ENCODE measurements at regions not wholly inside any gene's neighbourhood (a gene's known extent, or its start where the extent isn't known, plus 50 kb on each side); places are given as distances from the start of the nearest gene placed in this dataset.

DNA sequence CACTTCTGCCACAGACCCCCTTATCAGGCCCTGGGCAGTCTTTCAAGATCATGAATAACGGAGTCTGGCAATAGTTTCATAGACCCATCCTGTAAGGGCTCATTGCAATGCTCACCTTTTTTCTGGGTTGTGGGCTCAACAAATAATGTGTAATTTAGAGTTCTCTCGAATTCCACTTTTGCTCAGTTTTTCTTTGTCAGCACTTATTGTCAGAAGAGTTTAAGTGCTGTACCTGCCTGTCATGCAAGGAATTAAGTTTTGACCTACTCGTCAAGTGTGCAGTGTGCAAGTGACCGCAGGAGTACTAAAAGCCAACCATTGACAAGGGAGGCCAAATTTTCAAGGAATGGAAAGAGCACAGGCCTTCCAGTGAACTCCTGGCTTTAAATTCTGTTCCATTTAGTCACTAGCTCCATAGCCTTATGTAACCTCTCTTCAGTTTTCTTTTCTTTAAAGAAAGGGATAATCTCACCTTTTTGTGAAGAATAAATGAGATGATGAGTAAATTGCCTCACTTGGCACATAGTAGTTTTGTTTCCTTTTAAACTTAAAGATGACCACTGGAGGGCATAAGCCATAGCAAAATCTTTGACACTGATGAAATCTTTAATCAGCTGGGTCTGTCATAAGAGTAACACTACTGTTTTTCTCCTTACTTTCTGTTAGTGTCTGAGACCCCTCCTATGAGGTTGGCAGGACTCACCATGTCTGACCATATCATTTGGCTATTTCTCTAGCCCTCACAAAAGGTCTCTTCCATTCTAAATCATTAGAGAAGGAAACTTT, 313.3 kb downstream of the TYW1 start:
- Histone ChIP-seq H3K9me3 (ENCODE audit: control insufficient read depth, insufficient read depth, low read depth, low read length) (no peaks in the 10 kb centered on the region), H3K36me3 (ENCODE audit: control insufficient read depth in 2 of 2, insufficient read depth in 1 of 2, low read length in 2 of 2) (peaks cover 62 to 90% of the 10 kb centered on the region in 2 experiments), H3K27ac (ENCODE audit: extremely low read depth, low read depth, low read length) (no peak overlapping the region), H3K4me1 (ENCODE audit: control insufficient read depth, insufficient read depth, low read length) (no peaks in the 10 kb centered on the region), H3K4me3 (ENCODE audit: low read depth, low read length) (no peak overlapping the region)
- TF ChIP-seq, protein P1, sequence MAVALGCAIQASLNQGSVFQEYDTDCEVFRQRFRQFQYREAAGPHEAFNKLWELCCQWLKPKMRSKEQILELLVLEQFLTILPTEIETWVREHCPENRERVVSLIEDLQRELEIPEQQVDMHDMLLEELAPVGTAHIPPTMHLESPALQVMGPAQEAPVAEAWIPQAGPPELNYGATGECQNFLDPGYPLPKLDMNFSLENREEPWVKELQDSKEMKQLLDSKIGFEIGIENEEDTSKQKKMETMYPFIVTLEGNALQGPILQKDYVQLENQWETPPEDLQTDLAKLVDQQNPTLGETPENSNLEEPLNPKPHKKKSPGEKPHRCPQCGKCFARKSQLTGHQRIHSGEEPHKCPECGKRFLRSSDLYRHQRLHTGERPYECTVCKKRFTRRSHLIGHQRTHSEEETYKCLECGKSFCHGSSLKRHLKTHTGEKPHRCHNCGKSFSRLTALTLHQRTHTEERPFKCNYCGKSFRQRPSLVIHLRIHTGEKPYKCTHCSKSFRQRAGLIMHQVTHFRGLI (tag by site-specific recombination; IDR thresholded peaks at IDR 0.05): no peak
- TF ChIP-seq BCL11B (tag by site-specific recombination; IDR thresholded peaks at IDR 0.05; ENCODE audit: low read depth): no peak
- TF ChIP-seq ZIC2 (tag by site-specific recombination; IDR thresholded peaks at IDR 0.05): no peak
- TF ChIP-seq, protein P2, sequence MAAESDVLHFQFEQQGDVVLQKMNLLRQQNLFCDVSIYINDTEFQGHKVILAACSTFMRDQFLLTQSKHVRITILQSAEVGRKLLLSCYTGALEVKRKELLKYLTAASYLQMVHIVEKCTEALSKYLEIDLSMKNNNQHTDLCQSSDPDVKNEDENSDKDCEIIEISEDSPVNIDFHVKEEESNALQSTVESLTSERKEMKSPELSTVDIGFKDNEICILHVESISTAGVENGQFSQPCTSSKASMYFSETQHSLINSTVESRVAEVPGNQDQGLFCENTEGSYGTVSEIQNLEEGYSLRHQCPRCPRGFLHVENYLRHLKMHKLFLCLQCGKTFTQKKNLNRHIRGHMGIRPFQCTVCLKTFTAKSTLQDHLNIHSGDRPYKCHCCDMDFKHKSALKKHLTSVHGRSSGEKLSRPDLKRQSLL (tag by site-specific recombination; IDR thresholded peaks at IDR 0.05): no peak
- no peak for TF ChIP-seq ZNF274 (IDR thresholded peaks at IDR 0.05; ENCODE audit: low read length)
- no peak for TF ChIP-seq ZNF274 (tag by site-specific recombination; IDR thresholded peaks at IDR 0.05; ENCODE audit: borderline replicate concordance)
- CTCF ChIA-PET: interaction anchor here (0.7 kb wide), 1 partner anchor 535 kb away, joined by 4 read pairs; no protein-coding TSS in a partner anchor
- POLR2A ChIA-PET: interaction anchor here (0.5 to 0.7 kb wide), 2 partner anchors 8 to 30 kb away, joined by 3 to 4 read pairs; no protein-coding TSS in a partner anchor

DNA sequence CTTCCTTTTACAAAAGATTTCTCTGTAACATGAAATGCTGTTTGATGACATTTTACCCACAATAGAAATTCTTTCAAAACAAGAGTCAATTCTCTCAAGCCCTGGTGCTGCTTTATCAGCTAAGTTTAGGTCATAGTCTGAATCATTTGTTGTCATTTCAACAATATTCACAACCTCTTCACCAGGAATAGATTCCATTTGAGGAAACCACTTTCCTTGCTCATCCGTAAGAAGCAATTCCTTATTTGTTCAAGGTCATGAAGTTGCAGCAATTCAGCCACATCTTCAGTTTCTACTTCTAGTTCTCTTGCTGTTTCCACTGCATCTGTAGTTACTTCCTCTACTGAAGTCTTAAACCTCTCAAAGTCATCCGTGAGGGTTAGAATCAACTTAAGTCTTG, 315.3 kb downstream of the TYW1 start:
- Histone ChIP-seq H3K27ac (ENCODE audit: extremely low read depth, low read depth, low read length) (no peak overlapping the region), H3K36me3 (ENCODE audit: control insufficient read depth in 2 of 2, insufficient read depth in 1 of 2, low read length in 2 of 2) (peaks cover 62 to 81% of the 10 kb centered on the region in 2 experiments), H3K4me1 (ENCODE audit: control insufficient read depth, insufficient read depth, low read length) (no peaks in the 10 kb centered on the region), H3K4me3 (ENCODE audit: low read depth, low read length) (no peak overlapping the region), H3K9me3 (ENCODE audit: control insufficient read depth, insufficient read depth, low read depth, low read length) (no peaks in the 10 kb centered on the region)
- ChIA-PET POLR2A (no interaction called here), CTCF (no interaction called here)
- TF ChIP-seq ZNF211 (tag by site-specific recombination; IDR thresholded peaks at IDR 0.05; ENCODE audit: low read depth) (no peak), ZNF416 (tag by site-specific recombination; IDR thresholded peaks at IDR 0.05) (no peak), ZNF768 (tag by site-specific recombination; IDR thresholded peaks at IDR 0.05) (no peak), ZNF24 (tag by site-specific recombination; IDR thresholded peaks at IDR 0.05) (no peak), RBAK (tag by site-specific recombination; IDR thresholded peaks at IDR 0.05) (no peak), ZBTB48 (tag by site-specific recombination; IDR thresholded peaks at IDR 0.05) (no peak), EGR2 (tag by site-specific recombination; IDR thresholded peaks at IDR 0.05; ENCODE audit: low read depth) (no peak), ZNF677 (tag by site-specific recombination; IDR thresholded peaks at IDR 0.05) (no peak), ZBTB7A (tag by site-specific recombination; IDR thresholded peaks at IDR 0.05; ENCODE audit: low read depth) (no peak)
- TF ChIP-seq, protein P3, sequence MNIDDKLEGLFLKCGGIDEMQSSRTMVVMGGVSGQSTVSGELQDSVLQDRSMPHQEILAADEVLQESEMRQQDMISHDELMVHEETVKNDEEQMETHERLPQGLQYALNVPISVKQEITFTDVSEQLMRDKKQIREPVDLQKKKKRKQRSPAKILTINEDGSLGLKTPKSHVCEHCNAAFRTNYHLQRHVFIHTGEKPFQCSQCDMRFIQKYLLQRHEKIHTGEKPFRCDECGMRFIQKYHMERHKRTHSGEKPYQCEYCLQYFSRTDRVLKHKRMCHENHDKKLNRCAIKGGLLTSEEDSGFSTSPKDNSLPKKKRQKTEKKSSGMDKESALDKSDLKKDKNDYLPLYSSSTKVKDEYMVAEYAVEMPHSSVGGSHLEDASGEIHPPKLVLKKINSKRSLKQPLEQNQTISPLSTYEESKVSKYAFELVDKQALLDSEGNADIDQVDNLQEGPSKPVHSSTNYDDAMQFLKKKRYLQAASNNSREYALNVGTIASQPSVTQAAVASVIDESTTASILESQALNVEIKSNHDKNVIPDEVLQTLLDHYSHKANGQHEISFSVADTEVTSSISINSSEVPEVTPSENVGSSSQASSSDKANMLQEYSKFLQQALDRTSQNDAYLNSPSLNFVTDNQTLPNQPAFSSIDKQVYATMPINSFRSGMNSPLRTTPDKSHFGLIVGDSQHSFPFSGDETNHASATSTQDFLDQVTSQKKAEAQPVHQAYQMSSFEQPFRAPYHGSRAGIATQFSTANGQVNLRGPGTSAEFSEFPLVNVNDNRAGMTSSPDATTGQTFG (tag by site-specific recombination; IDR thresholded peaks at IDR 0.05; ENCODE audit: borderline replicate concordance): no peak
- TF ChIP-seq, protein P4, sequence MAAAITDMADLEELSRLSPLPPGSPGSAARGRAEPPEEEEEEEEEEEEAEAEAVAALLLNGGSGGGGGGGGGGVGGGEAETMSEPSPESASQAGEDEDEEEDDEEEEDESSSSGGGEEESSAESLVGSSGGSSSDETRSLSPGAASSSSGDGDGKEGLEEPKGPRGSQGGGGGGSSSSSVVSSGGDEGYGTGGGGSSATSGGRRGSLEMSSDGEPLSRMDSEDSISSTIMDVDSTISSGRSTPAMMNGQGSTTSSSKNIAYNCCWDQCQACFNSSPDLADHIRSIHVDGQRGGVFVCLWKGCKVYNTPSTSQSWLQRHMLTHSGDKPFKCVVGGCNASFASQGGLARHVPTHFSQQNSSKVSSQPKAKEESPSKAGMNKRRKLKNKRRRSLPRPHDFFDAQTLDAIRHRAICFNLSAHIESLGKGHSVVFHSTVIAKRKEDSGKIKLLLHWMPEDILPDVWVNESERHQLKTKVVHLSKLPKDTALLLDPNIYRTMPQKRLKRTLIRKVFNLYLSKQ (tag by site-specific recombination; IDR thresholded peaks at IDR 0.05; ENCODE audit: borderline replicate concordance): no peak
- TF ChIP-seq, protein P5, sequence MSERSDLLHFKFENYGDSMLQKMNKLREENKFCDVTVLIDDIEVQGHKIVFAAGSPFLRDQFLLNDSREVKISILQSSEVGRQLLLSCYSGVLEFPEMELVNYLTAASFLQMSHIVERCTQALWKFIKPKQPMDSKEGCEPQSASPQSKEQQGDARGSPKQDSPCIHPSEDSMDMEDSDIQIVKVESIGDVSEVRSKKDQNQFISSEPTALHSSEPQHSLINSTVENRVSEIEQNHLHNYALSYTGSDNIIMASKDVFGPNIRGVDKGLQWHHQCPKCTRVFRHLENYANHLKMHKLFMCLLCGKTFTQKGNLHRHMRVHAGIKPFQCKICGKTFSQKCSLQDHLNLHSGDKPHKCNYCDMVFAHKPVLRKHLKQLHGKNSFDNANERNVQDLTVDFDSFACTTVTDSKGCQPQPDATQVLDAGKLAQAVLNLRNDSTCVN (tag by site-specific recombination; optimal IDR thresholded peaks at IDR 0.05): no peak

Measured in HEK293 (cell line).